Calu3 (cell line): ENCODE measurements at regions not wholly inside any gene's neighbourhood (a gene's known extent, or its start where the extent isn't known, plus 50 kb on each side); places are given as distances from the start of the nearest gene placed in this dataset.

ENCODE experiments used
- BruUV-seq: library from RNA; stranded (reverse); fragments of 400-500 nt; replicated peaks from 2 replicates; lab custom pipeline; 2021; lab: Mats Ljungman, UMichigan
- CTCF ChIA-PET: fragments of 300-600 bp; sonication (Branson Sonifier 250); formaldehyde crosslinking; loops from one replicate; lab custom pipeline; 2022; ENCODE audit warnings: antibody characterized with exemption; lab: Charles Lee
- DNase-seq: peaks from one replicate; pipeline ENCODE4 v3.0.0; 2022
- H3K27ac Mint-ChIP-seq: one replicate; pipeline ENCODE4 v1.8.0; 2022; ENCODE audit warnings: mixed read lengths; ENCODE audit not compliant: unreplicated experiment
- H3K27me3 Mint-ChIP-seq: one replicate; pipeline ENCODE4 v1.8.0; 2022; ENCODE audit warnings: mixed read lengths; ENCODE audit not compliant: unreplicated experiment
- H3K36me3 Mint-ChIP-seq: one replicate; pipeline ENCODE4 v1.8.0; 2022; ENCODE audit warnings: mild to moderate bottlenecking, moderate library complexity, mixed read lengths; ENCODE audit not compliant: insufficient read depth, unreplicated experiment
- H3K4me1 Mint-ChIP-seq: one replicate; pipeline ENCODE4 v1.8.0; 2022; ENCODE audit warnings: mild to moderate bottlenecking, low read depth, mixed read lengths; ENCODE audit not compliant: unreplicated experiment
- H3K4me3 Mint-ChIP-seq: one replicate; pipeline ENCODE4 v1.8.0; 2022; ENCODE audit warnings: mild to moderate bottlenecking, low read depth, moderate library complexity, mixed read lengths; ENCODE audit not compliant: unreplicated experiment
- H3K9me3 Mint-ChIP-seq: one replicate; pipeline ENCODE4 v1.8.0; 2022; ENCODE audit warnings: low read depth, mixed read lengths; ENCODE audit not compliant: unreplicated experiment
- intact Hi-C: fragments of 100-400 bp; cut with micrococcal nuclease; formaldehyde crosslinking; loops from one replicate; pipeline ENCODE4 v1.10.0; 2022; ENCODE audit not compliant: unreplicated experiment
- TF ChIP-seq, protein P1 (sequence below): fragments of 200-600 bp; IDR thresholded peaks from one replicate; pipeline ENCODE4 v1.8.0; 2022; ENCODE audit warnings: antibody characterized with exemption; ENCODE audit not compliant: unreplicated experiment

DNA sequence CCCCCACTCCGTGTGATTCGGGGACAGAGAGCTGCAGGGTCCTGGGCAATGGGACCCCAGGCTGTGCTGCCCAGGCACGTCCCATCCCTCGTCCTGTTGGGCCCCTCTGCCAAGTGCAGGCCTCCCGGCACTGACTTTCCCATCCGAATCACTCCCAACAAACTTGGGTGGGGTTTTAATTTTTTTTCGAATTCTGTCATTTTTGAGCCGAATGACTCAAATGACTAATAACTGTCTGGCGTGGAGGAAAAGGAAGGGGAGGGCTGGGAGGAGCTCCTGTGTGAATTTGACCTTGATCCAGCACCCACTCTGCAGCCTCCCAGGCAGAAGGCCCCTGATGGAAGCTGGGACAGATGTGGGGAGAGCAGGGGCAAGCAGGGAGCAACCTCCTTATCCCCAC, 1173.2 kb downstream of the BRD1 start:
- H3K9me3 Mint-ChIP-seq: no peaks in the 10 kb centered on the region
- no peak overlapping the region for H3K27ac Mint-ChIP-seq
- intact Hi-C loops: no loop called here
- no peaks in the 10 kb centered on the region for H3K36me3 Mint-ChIP-seq
- H3K4me3 Mint-ChIP-seq: no peak overlapping the region
- no peaks in the 10 kb centered on the region for H3K27me3 Mint-ChIP-seq
- no TSS peak for BruUV-seq
- TF ChIP-seq, protein P1, sequence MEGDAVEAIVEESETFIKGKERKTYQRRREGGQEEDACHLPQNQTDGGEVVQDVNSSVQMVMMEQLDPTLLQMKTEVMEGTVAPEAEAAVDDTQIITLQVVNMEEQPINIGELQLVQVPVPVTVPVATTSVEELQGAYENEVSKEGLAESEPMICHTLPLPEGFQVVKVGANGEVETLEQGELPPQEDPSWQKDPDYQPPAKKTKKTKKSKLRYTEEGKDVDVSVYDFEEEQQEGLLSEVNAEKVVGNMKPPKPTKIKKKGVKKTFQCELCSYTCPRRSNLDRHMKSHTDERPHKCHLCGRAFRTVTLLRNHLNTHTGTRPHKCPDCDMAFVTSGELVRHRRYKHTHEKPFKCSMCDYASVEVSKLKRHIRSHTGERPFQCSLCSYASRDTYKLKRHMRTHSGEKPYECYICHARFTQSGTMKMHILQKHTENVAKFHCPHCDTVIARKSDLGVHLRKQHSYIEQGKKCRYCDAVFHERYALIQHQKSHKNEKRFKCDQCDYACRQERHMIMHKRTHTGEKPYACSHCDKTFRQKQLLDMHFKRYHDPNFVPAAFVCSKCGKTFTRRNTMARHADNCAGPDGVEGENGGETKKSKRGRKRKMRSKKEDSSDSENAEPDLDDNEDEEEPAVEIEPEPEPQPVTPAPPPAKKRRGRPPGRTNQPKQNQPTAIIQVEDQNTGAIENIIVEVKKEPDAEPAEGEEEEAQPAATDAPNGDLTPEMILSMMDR: no peak
- CTCF ChIA-PET: no interaction called here
- H3K4me1 Mint-ChIP-seq: no peaks in the 10 kb centered on the region
- DNase-seq: no peak

DNA sequence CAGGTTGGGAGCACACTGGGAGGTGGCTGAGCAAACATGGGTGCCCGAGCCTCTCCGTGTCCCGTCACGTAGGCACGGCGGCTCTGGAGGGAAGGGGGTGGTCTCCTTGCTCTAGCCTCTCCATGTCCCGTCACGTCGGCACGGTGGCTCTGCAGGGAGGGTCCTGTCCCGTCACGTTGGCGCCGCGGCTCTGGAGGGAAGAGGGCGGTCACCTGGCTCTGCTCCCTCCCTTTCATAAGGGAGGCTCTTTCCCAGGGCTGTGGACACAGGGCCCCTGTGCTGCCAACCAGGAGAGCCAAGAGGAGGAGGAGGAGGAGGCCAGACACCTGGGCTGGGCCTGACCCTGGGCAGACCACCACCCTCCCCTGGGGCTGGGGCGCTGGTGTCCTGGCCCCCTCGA, 1173.7 kb downstream of the BRD1 start:
- H3K4me3 Mint-ChIP-seq: no peak overlapping the region
- H3K4me1 Mint-ChIP-seq: no peaks in the 10 kb centered on the region
- no peak overlapping the region for H3K27ac Mint-ChIP-seq
- TF ChIP-seq, protein P1: no peak
- BruUV-seq: no TSS peak
- no peaks in the 10 kb centered on the region for H3K36me3 Mint-ChIP-seq
- CTCF ChIA-PET: no interaction called here
- intact Hi-C loops: no loop called here
- no peaks in the 10 kb centered on the region for H3K9me3 Mint-ChIP-seq
- no peak for DNase-seq
- no peaks in the 10 kb centered on the region for H3K27me3 Mint-ChIP-seq

DNA sequence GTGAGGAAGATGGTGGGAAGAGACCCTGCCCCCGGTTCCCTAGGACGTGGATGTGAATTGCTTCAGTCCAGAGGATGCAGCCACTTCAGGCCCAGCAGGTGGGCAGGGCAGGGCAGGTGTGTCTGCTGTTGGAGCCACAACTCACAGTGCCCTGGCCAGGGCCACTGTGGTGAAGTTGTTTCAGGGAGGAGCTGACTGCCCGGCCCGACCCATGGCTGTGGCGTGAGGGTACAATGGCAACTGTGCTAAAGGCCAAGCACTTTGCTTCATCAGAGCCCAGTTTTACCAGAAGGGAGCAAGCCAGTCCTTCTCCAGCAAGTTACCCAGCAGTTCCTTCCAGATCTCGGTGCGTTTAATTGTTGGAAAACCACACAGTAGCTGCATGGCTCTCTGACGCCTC, 1174.4 kb downstream of the BRD1 start:
- no peaks in the 10 kb centered on the region for H3K9me3 Mint-ChIP-seq
- CTCF ChIA-PET: no interaction called here
- TF ChIP-seq, protein P1: no peak
- no peak for DNase-seq
- no peak overlapping the region for H3K27ac Mint-ChIP-seq
- no TSS peak for BruUV-seq
- no peaks in the 10 kb centered on the region for H3K4me1 Mint-ChIP-seq
- no peak overlapping the region for H3K4me3 Mint-ChIP-seq
- no peaks in the 10 kb centered on the region for H3K36me3 Mint-ChIP-seq
- H3K27me3 Mint-ChIP-seq: no peaks in the 10 kb centered on the region
- intact Hi-C loops: no loop called here

DNA sequence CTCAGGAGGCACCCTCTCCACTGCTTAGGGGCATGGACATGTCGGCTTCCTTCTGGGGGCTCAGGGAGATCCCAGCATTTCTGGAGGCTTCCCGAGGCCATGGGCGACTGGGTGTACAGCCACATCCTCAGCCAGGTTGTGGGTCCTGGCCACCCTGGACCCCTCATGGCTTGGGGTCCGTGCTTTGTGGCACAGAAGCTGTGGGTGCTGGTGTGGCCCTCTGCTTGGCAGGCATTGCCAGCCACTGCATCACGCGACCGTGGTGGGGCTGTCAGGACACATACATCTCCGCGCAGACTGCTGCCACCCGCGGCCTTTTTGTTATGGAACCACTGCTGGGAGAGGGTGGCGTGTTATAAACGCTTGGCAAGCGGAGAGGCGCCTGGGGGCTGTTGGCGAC, 1174.9 kb downstream of the BRD1 start:
- Mint-ChIP-seq H3K36me3 (no peaks in the 10 kb centered on the region), H3K9me3 (no peaks in the 10 kb centered on the region), H3K27me3 (no peaks in the 10 kb centered on the region), H3K4me3 (no peak overlapping the region), H3K4me1 (no peaks in the 10 kb centered on the region), H3K27ac (no peak overlapping the region)
- no TSS peak for BruUV-seq
- no peak for DNase-seq
- TF ChIP-seq, protein P1: no peak
- CTCF ChIA-PET: no interaction called here
- intact Hi-C loops: no loop called here
